ENCODE measurements at regions not wholly inside any gene's neighbourhood (a gene's known extent, or its start where the extent isn't known, plus 50 kb on each side); places are given as distances from the start of the nearest gene placed in this dataset.

DNA sequence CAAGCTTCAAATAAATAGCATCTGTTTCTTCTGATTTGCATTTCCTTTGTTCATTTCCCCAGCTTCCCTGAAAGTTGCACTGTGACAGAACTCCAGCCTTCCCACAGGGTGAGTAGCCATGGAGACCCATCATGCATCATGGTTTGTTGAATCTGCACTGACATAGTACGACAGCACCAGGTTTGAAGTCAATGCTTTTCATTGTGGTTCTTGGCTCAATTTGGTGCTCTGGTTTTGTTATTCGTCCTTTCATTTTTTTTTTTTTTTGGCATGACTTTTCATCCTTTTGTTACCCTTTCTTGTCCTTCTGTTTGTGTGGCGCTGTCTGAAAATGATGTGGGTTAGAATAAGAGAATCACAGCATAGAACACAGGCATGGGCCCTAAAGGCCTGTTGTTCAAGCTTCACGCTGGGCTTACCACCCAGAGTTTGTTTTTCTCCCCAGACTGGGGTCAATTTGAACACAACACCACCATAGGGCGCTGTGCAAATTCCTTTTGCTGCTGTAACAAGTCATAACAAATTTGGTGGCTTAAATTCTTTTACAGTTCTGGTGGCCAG, 206.2 kb upstream of the CDH10 start:
- H3K9me3 Mint-ChIP-seq (ENCODE audit: unreplicated experiment) = no peaks in the 10 kb centered on the region
- no peaks in the 10 kb centered on the region for H3K4me1 ChIP-seq
- H3K27me3 Mint-ChIP-seq (ENCODE audit: insufficient read depth, unreplicated experiment) = no peaks in the 10 kb centered on the region
- H3K4me1 Mint-ChIP-seq (ENCODE audit: low read depth, unreplicated experiment) = no peaks in the 10 kb centered on the region
- no peaks in the 10 kb centered on the region for H3K36me3 ChIP-seq (ENCODE audit: control insufficient read depth, insufficient read depth, low read length)
- ChIA-PET CTCF (no interaction called here), POLR2A (no interaction called here)
- TF ChIP-seq, protein P1, sequence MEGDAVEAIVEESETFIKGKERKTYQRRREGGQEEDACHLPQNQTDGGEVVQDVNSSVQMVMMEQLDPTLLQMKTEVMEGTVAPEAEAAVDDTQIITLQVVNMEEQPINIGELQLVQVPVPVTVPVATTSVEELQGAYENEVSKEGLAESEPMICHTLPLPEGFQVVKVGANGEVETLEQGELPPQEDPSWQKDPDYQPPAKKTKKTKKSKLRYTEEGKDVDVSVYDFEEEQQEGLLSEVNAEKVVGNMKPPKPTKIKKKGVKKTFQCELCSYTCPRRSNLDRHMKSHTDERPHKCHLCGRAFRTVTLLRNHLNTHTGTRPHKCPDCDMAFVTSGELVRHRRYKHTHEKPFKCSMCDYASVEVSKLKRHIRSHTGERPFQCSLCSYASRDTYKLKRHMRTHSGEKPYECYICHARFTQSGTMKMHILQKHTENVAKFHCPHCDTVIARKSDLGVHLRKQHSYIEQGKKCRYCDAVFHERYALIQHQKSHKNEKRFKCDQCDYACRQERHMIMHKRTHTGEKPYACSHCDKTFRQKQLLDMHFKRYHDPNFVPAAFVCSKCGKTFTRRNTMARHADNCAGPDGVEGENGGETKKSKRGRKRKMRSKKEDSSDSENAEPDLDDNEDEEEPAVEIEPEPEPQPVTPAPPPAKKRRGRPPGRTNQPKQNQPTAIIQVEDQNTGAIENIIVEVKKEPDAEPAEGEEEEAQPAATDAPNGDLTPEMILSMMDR (IDR thresholded peaks at IDR 0.05; ENCODE audit: insufficient read depth in 1 of 2, low read depth in 1 of 2, low read length in 1 of 2, severe bottlenecking in 1 of 2, unreplicated experiment in 1 of 2) = no peak
- H3K36me3 Mint-ChIP-seq (ENCODE audit: insufficient read depth, unreplicated experiment) = no peaks in the 10 kb centered on the region
- no peak overlapping the region for H3K4me3 Mint-ChIP-seq (ENCODE audit: unreplicated experiment)
- DNase-seq = no peak
- intact Hi-C loops (cut with micrococcal nuclease; ENCODE audit: unreplicated experiment) = no loop called here
- H3K27me3 ChIP-seq (replicated peaks; ENCODE audit: control insufficient read depth, insufficient read depth, low read length) = no peaks in the 10 kb centered on the region
- no peaks in the 10 kb centered on the region for H3K9me3 ChIP-seq
- BruUV-seq (replicated peaks) = no TSS peak
- no peak overlapping the region for H3K27ac Mint-ChIP-seq (ENCODE audit: unreplicated experiment)
- no peak overlapping the region for H3K4me3 ChIP-seq (ENCODE audit: low read depth, low read length)

DNA sequence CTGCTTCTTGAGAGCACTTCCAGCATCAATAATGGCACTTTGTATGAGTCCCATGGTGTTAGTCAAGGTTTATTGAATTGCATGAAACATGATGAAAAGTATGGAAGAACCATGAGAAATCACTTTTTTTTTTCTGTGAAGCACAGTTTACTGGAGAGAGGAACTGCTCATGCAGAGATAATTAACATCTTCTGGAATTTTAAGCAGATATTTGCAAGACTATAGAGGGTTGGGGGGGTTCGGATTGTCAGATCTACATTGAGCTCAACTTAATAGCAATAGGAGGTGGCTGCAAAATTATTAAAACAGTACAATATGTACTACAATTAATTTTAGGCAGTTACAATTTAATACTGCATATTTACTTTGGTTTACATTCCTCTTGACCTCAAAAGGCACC, 204.4 kb upstream of the CDH10 start:
- TF ChIP-seq, protein P1 (IDR thresholded peaks at IDR 0.05; ENCODE audit: insufficient read depth in 1 of 2, low read depth in 1 of 2, low read length in 1 of 2, severe bottlenecking in 1 of 2, unreplicated experiment in 1 of 2) = no peak
- no peaks in the 10 kb centered on the region for H3K36me3 ChIP-seq (ENCODE audit: control insufficient read depth, insufficient read depth, low read length)
- H3K36me3 Mint-ChIP-seq (ENCODE audit: insufficient read depth, unreplicated experiment) = no peaks in the 10 kb centered on the region
- no peaks in the 10 kb centered on the region for H3K9me3 ChIP-seq
- ChIA-PET POLR2A (no interaction called here), CTCF (no interaction called here)
- no peaks in the 10 kb centered on the region for H3K4me1 ChIP-seq
- H3K4me3 Mint-ChIP-seq (ENCODE audit: unreplicated experiment) = no peak overlapping the region
- H3K9me3 Mint-ChIP-seq (ENCODE audit: unreplicated experiment) = no peaks in the 10 kb centered on the region
- intact Hi-C loops (cut with micrococcal nuclease; ENCODE audit: unreplicated experiment) = no loop called here
- H3K27me3 ChIP-seq (replicated peaks; ENCODE audit: control insufficient read depth, insufficient read depth, low read length) = no peaks in the 10 kb centered on the region
- H3K4me3 ChIP-seq (ENCODE audit: low read depth, low read length) = no peak overlapping the region
- BruUV-seq (replicated peaks) = no TSS peak
- DNase-seq = no peak
- H3K27ac Mint-ChIP-seq (ENCODE audit: unreplicated experiment) = no peak overlapping the region
- no peaks in the 10 kb centered on the region for H3K27me3 Mint-ChIP-seq (ENCODE audit: insufficient read depth, unreplicated experiment)
- H3K4me1 Mint-ChIP-seq (ENCODE audit: low read depth, unreplicated experiment) = no peaks in the 10 kb centered on the region

DNA sequence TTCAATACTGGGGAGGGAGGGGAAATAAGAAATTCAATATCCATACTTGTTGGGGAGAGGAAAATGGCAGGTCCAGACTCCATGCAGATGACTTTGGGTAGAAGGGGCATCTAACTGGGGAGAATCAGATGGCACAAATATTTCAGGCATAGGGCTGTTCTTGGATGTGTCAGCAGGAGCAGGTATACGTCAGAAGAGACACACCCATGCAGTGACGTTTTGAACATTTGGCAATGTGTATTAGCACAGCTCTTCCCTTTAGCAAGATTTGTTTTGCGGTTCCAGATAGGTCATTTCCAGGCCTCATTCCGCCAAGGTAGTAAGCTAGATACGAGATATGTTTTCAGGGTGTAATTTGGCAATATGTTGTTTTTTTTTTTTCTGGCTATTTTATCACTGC, 187.2 kb upstream of the CDH10 start:
- no TSS peak for BruUV-seq (replicated peaks)
- no peaks in the 10 kb centered on the region for H3K4me1 Mint-ChIP-seq (ENCODE audit: low read depth, unreplicated experiment)
- H3K27ac Mint-ChIP-seq (ENCODE audit: unreplicated experiment) = no peak overlapping the region
- H3K9me3 ChIP-seq = 0 out of 2 replicates have a peak, but pooled peaks cover 4% of the 10 kb centered on the region
- TF ChIP-seq, protein P1 (IDR thresholded peaks at IDR 0.05; ENCODE audit: insufficient read depth in 1 of 2, low read depth in 1 of 2, low read length in 1 of 2, severe bottlenecking in 1 of 2, unreplicated experiment in 1 of 2) = no peak
- no peaks in the 10 kb centered on the region for H3K9me3 Mint-ChIP-seq (ENCODE audit: unreplicated experiment)
- CTCF ChIA-PET = no interaction called here
- H3K36me3 ChIP-seq (ENCODE audit: control insufficient read depth, insufficient read depth, low read length) = no peaks in the 10 kb centered on the region
- no peaks in the 10 kb centered on the region for H3K27me3 ChIP-seq (replicated peaks; ENCODE audit: control insufficient read depth, insufficient read depth, low read length)
- H3K4me3 Mint-ChIP-seq (ENCODE audit: unreplicated experiment) = no peak overlapping the region
- H3K36me3 Mint-ChIP-seq (ENCODE audit: insufficient read depth, unreplicated experiment) = no peaks in the 10 kb centered on the region
- H3K4me3 ChIP-seq (ENCODE audit: low read depth, low read length) = no peak overlapping the region
- DNase-seq = no peak
- intact Hi-C loops (cut with micrococcal nuclease; ENCODE audit: unreplicated experiment) = no loop called here
- POLR2A ChIA-PET = no interaction called here
- no peaks in the 10 kb centered on the region for H3K4me1 ChIP-seq
- H3K27me3 Mint-ChIP-seq (ENCODE audit: insufficient read depth, unreplicated experiment) = no peaks in the 10 kb centered on the region
